Activated CD4-positive, alpha-beta memory T cell treated with anti-CD3 and anti-CD28 coated beads, Interleukin-2, amount 10 ng/mL, durations not matched to agents 7 days and 5 days (primary cell): ENCODE measurements at regions not wholly inside any gene's neighbourhood (a gene's known extent, or its start where the extent isn't known, plus 50 kb on each side); places are given as distances from the start of the nearest gene placed in this dataset.

Experiments
- CTCF ChIA-PET: fragments of 350-600 bp; sonication (Branson Sonifier 250); formaldehyde crosslinking; loops from one replicate; lab custom pipeline; 2021; ENCODE audit warnings: antibody characterized with exemption, inconsistent platforms; lab: Charles Lee
- POLR2A ChIA-PET: fragments of 350-600 bp; sonication (Branson Sonifier 250); formaldehyde crosslinking; loops from one replicate; lab custom pipeline; 2021; ENCODE audit warnings: antibody characterized with exemption; lab: Charles Lee
- DNase-seq: peaks from one replicate; pipeline ENCODE4 v3.0.0-alpha.2; 2020
- H3K27ac Mint-ChIP-seq: one replicate; pipeline ENCODE4 v1.8.0; 2021; ENCODE audit warnings: mild to moderate bottlenecking, mixed read lengths
- H3K27me3 Mint-ChIP-seq: one replicate; pipeline ENCODE4 v1.8.0; 2021; ENCODE audit warnings: mixed read lengths
- H3K36me3 Mint-ChIP-seq: one replicate; pipeline ENCODE4 v1.8.0; 2021; ENCODE audit warnings: low read depth, mixed read lengths
- H3K4me1 Mint-ChIP-seq: one replicate; pipeline ENCODE4 v1.8.0; 2021; ENCODE audit warnings: mixed read lengths
- H3K4me3 Mint-ChIP-seq: one replicate; pipeline ENCODE4 v1.8.0; 2021; ENCODE audit warnings: mild to moderate bottlenecking, mixed read lengths
- H3K9me3 Mint-ChIP-seq: one replicate; pipeline ENCODE4 v1.8.0; 2021; ENCODE audit warnings: mixed read lengths

DNA sequence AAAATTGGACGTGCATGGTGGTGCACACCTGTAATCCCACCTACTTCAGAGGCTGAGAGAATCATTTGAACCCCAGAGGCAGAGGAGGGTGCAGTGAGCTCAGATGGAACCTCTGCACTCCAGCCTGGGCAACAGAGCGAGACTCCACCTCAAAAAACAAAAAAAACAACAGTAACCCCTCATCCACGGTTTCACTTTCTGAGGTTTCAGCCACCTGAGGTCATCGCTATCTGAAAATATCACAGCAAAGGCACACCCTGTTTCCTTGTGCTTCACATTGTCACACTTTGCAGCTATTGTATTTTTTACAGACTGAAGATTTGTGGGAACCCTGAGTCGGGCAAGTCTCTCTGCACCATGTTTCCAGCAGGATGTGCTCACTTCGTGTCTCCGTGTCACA lies 54.1 kb upstream of the FOXQ1 start:
- no peak for DNase-seq
- Mint-ChIP-seq H3K4me1 (no peaks in the 10 kb centered on the region), H3K9me3 (no peaks in the 10 kb centered on the region), H3K27me3 (peaks cover 6% of the 10 kb centered on the region), H3K36me3 (no peaks in the 10 kb centered on the region), H3K27ac (no peak overlapping the region), H3K4me3 (no peak overlapping the region)
- ChIA-PET CTCF (no interaction called here), POLR2A (no interaction called here)

DNA sequence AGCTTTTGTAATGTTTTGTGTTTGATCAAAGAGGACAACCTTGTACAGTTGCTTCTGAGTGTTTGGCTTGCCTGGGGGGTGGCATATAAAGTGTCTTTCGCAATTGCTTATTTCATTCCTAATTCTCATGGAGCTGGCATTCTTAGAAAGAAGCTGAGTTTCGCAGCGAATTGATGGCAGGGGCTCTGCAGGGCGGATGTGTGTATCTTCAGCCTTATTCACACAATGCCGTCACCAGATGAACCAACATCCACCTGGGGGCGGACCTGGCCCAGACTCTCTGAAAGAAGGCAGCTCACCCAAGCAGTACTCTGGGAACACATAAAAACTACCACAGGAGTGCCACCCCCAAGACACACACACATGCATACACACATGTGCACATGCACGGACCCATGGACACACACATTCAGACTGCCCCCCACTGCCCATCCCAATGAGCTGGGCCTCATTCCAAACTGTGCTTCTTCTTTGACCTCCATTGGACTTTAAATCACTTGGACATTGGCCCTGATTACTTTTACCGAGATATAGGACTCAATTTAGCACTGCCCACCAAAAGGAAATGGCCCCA lies 55.4 kb upstream of the FOXQ1 start:
- Mint-ChIP-seq H3K4me1 (no peaks in the 10 kb centered on the region), H3K9me3 (no peaks in the 10 kb centered on the region), H3K36me3 (no peaks in the 10 kb centered on the region), H3K27me3 (peaks cover 8% of the 10 kb centered on the region), H3K27ac (no peak overlapping the region), H3K4me3 (no peak overlapping the region)
- POLR2A ChIA-PET = no interaction called here
- CTCF ChIA-PET = no interaction called here
- no peak for DNase-seq

DNA sequence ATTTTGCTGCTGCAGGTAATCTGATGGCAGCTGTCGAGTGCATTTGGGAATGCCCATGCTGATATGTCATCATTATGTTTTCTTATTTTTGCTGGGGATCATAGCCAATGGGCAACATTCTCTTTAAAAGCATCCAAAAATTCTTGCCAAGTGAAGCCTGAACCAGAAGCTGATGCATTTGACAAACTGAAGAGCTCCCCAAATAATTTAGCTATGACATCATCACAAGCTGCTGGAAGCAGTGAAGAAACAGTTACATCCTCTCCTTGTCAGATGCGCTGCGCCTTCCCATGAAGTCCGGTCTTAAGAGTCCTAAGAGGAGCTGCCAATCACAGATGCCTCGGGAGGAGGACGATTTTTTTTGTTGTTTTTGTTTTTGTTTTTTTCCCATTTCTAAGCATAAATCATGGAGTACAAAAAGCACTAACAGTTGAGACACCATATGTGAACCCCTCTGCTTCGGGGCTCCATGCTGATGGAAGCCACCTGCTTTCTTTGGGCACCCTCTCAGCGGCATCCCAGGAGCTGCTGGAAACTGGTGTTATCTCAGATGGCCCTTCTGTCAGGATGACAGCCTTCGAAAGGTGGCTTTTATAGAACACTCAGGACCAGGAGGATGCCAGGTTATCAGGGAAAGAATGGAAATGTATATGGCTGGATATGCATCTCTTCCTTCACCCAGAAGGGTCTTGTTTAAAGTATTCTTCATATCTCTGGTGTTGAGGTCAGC lies 56.1 kb upstream of the FOXQ1 start:
- ChIA-PET CTCF (no interaction called here), POLR2A (no interaction called here)
- Mint-ChIP-seq H3K4me1 (no peaks in the 10 kb centered on the region), H3K27me3 (peaks cover 8% of the 10 kb centered on the region), H3K4me3 (no peak overlapping the region), H3K9me3 (no peaks in the 10 kb centered on the region), H3K36me3 (no peaks in the 10 kb centered on the region), H3K27ac (no peak overlapping the region)
- no peak for DNase-seq

DNA sequence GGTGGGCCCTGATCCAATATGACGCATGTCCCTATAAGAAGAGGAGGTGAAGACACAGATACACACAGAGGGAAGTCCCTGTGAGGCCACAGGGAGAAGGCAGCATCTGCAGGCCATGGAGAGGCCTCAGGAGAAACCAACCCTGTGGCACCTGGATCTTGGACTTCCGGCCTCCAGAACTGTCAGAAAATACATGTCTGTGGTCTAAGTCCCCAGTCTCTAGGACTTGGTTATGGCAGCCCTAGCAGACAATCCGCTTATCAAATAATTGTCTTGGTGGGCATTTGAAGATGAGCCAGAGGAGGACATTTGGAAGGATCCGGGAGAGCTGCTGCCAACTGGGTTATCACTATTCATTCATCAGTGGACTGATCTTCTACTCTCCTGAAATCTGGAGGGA lies 57.6 kb upstream of the FOXQ1 start:
- CTCF ChIA-PET = no interaction called here
- Mint-ChIP-seq H3K4me3 (no peak overlapping the region), H3K27me3 (peaks cover 16% of the 10 kb centered on the region), H3K36me3 (no peaks in the 10 kb centered on the region), H3K4me1 (no peaks in the 10 kb centered on the region), H3K9me3 (no peaks in the 10 kb centered on the region), H3K27ac (no peak overlapping the region)
- POLR2A ChIA-PET = no interaction called here
- no peak for DNase-seq

DNA sequence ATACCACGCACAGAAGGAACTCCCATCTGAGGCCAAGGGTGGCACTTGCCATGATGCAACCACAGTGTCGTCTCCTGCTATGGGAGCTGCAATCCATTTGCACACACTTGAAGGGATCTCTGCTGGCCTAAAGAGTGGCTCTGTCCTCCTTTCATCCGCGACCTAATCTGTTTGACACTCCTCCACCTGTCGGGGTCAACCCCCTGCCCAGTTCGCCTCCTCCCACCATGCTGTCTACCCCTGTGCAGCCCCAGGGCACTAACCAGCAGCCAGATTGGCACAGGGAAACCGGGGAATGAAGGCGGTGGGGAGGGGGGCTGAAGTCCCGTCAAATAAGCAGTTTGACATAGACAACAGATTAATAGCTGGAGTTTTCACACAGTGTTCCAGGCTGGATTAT lies 58.1 kb upstream of the FOXQ1 start:
- Mint-ChIP-seq H3K27ac (no peak overlapping the region), H3K4me3 (no peak overlapping the region), H3K9me3 (no peaks in the 10 kb centered on the region), H3K36me3 (no peaks in the 10 kb centered on the region), H3K27me3 (peaks cover 21% of the 10 kb centered on the region), H3K4me1 (no peaks in the 10 kb centered on the region)
- DNase-seq = no peak
- ChIA-PET POLR2A (no interaction called here), CTCF (no interaction called here)

DNA sequence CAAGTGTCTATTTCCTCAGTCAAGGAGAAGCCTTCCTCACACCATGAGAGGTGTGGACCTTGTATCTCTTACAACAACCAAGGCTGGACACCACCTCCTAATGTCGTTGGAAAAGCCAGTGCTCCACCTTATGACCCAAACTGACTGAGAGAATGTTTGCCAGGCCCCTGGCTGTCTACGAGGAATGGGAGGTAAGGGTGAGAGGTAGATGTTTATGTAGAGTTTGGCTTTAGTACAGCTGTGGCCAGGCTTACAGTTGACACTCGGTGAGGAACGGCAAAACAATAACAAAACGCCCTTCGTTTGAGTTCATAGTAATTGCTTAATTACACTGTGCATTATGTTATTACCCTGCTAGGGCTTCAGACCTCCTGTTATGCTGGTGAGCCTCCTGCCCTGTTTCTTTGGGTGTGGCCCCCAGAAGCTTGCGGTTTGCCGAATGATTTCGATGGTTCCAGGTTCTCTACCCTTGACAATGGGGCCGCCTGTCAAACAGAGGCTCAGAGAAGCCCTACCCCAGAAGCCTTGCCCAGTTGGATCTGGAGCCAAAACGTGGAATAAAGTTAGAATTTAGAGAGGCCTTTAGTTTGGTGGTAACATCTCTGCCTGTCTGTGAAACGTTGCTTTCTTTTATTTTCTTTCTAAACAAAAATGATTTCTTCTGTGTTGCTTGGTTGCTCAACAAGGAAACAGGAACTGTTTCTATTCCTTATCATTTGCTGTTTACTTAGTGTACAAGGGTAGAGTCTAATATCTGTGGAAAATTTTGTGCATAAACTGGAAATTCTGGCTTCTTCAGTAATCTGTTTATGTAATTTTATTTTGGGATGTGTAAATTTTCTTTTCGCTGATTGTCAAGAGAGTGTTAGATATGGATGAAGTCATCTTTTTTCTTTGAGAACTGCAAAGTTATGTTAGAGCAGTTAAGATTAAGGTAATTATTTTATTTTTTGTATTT lies 60.4 kb upstream of the FOXQ1 start:
- Mint-ChIP-seq H3K4me3 (no peak overlapping the region), H3K36me3 (no peaks in the 10 kb centered on the region), H3K27me3 (peaks cover 21% of the 10 kb centered on the region), H3K4me1 (no peaks in the 10 kb centered on the region), H3K9me3 (no peaks in the 10 kb centered on the region), H3K27ac (no peak overlapping the region)
- DNase-seq = no peak
- ChIA-PET CTCF (no interaction called here), POLR2A (no interaction called here)

DNA sequence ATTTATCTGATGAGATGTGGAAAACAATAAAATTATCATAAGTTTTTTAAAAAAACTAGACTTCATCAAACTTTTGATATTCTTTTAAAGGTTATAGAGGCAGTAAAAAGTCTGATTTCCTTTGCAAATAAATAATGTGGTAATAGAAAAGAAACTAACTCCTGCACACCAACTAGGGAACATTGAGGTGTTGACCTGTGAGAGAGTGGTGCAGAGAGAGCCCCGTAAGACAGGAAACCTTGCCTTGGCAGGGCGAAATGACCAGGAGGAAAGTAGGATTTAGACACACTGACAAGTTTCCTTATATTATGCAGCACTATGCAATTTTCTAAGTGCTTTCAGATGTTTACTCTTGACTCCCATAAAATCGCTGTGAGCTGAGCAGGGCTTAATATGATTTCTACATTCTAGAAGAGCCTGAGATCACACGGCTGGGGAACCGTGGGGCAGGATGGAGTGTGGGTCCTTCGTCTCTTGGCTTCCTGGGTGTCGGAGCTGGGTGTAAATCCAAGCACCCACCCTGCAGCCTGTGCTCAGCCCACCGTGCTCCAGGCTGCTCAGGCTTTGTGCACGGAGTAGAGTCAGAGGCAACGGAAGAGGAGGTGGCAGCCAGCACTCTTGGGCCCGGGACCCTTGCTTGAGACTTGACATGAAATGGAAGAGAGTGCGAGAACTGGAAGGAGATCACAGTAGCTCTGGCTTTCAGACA lies 61.3 kb upstream of the FOXQ1 start:
- DNase-seq = no peak
- ChIA-PET POLR2A (no interaction called here), CTCF (no interaction called here)
- Mint-ChIP-seq H3K9me3 (no peaks in the 10 kb centered on the region), H3K4me3 (no peak overlapping the region), H3K27me3 (peaks cover 21% of the 10 kb centered on the region), H3K27ac (no peak overlapping the region), H3K36me3 (no peaks in the 10 kb centered on the region), H3K4me1 (no peaks in the 10 kb centered on the region)

DNA sequence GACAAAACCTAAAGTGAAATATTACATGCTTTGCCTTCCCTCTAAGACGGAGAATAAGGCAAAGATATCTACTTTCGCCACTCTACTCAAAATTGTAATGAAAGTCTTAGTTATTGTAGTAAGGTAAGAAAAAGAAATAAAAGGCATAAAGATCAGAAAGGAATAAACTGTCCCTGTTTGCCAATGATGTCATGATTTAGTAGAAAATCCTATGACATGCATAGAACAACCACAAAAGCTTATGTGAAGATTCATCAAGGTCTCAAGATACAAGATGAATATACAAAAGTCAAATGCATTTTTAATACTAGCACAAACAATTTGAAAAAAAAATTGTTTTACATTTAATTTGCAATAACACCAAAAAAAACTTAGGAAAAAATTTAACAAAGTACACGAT lies 64.0 kb upstream of the FOXQ1 start:
- DNase-seq = no peak
- Mint-ChIP-seq H3K27me3 (peaks cover 18% of the 10 kb centered on the region), H3K27ac (no peak overlapping the region), H3K4me1 (no peaks in the 10 kb centered on the region), H3K36me3 (no peaks in the 10 kb centered on the region), H3K9me3 (no peaks in the 10 kb centered on the region), H3K4me3 (no peak overlapping the region)
- POLR2A ChIA-PET = no interaction called here
- CTCF ChIA-PET = no interaction called here

DNA sequence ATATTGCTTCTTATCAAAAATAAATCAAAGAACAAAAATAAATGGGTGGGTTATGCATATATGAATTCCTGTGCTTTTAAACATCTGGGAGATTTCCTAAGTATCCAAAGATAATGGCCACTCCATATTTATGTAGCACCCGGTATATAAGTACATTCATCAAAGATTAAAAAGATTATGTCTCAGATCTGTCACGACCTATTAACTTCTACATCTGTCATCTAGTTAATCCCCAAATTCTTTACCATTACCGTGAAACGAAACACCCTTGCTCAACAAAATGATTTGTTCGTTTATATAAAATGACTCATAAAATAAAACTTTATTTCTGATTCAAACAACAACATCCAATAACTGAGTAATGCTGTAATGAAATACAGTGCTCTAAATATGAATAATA lies 64.8 kb upstream of the FOXQ1 start:
- H3K36me3 Mint-ChIP-seq = no peaks in the 10 kb centered on the region
- no peak overlapping the region for H3K4me3 Mint-ChIP-seq
- CTCF ChIA-PET = no interaction called here
- no peaks in the 10 kb centered on the region for H3K9me3 Mint-ChIP-seq
- POLR2A ChIA-PET = no interaction called here
- no peaks in the 10 kb centered on the region for H3K4me1 Mint-ChIP-seq
- no peak overlapping the region for H3K27ac Mint-ChIP-seq
- H3K27me3 Mint-ChIP-seq = peaks cover 18% of the 10 kb centered on the region
- no peak for DNase-seq

DNA sequence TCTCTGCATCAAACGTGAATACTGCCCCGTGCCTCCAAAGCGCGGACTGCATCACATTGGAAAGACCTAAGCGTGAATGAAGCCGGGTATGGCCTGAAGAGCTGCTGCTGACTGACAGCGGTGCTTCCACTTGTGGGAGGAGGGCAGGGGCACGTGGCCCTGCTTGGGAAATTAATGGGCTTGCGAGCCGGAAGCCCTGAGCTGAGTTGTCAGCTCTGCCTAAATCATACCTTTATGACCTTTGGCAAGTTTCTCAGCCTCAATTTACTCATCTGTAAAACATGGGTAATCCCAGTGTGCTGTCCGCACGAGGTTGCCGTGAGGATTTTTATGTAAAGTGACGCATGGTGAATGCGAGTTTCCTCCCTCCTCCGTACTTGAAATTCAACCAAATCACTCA lies 67.0 kb upstream of the FOXQ1 start:
- Mint-ChIP-seq H3K4me1 (no peaks in the 10 kb centered on the region), H3K27ac (no peak overlapping the region), H3K9me3 (no peaks in the 10 kb centered on the region), H3K36me3 (no peaks in the 10 kb centered on the region), H3K4me3 (no peak overlapping the region), H3K27me3 (peaks cover 11% of the 10 kb centered on the region)
- ChIA-PET POLR2A (no interaction called here), CTCF (interaction anchor here (0.7 kb wide), 1 partner anchor 82 kb away, joined by 3 read pairs; no protein-coding TSS in a partner anchor)
- DNase-seq = no peak

DNA sequence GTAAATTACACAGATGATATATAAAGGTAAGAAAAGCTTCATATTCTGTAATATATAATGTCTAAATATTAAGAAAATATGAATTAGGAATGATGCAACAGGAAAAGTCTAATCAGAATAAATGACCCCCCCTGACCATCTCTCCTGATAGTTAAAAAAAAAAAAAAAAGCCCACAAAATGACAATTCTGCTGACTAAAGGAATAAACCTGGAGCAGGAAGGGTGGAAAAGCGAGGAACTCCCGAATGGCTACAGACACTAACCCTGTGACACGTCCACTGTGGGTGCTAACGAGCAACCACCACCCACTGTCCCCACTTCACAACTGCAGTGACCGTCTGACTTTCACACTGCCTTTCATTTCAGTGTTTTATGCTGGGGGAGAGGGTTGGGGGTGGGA lies 67.6 kb upstream of the FOXQ1 start:
- Mint-ChIP-seq H3K36me3 (no peaks in the 10 kb centered on the region), H3K4me3 (no peak overlapping the region), H3K27me3 (peaks cover 7% of the 10 kb centered on the region), H3K9me3 (no peaks in the 10 kb centered on the region), H3K27ac (no peak overlapping the region), H3K4me1 (no peaks in the 10 kb centered on the region)
- no peak for DNase-seq
- POLR2A ChIA-PET = no interaction called here
- CTCF ChIA-PET = interaction anchor here (0.7 kb wide), 1 partner anchor 83 kb away, joined by 3 read pairs; no protein-coding TSS in a partner anchor

DNA sequence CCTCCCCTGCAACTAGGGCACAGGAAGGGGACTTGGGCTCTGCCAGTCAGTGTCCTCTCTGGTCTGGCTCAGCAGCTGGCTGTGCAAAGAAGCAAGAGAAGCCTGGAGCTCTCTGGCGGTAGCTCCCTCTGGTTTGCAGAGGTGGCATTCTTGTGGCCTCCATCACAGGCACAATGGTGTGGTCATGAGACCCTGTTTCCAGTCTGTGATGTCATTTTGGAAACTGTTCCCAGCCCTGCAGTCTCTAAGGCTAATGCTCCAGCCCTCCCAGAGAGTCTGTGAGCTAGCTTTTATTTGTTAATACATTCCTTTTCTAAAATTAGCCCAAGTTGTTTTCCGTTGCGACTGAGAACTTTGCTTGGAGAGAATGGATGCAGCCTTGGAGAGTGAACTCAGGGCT lies 69.5 kb upstream of the FOXQ1 start:
- CTCF ChIA-PET = no interaction called here

DNA sequence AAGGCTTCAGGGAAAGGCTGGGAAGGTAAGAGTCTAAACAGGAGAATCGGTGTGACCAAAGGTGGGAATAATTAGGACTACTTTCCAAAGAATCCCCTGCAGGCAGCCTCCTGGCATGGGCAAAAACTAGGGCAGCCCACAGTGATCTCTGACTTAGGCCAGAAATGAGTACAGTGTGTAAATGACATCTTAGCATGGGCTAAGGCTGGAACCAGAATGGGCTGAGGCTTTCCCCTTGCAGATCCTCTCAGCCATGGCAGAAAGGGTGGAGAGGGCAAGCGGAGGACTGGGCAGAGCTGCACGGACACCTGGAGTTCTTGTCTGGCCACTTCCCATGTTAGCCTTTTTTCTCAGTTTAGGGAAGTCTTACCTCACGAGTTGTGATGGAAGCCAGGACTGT lies 69.9 kb upstream of the FOXQ1 start:
- POLR2A ChIA-PET = no interaction called here
- Mint-ChIP-seq H3K4me3 (no peak overlapping the region), H3K36me3 (no peaks in the 10 kb centered on the region), H3K4me1 (no peaks in the 10 kb centered on the region), H3K27me3 (no peaks in the 10 kb centered on the region), H3K9me3 (no peaks in the 10 kb centered on the region), H3K27ac (no peak overlapping the region)
- no peak for DNase-seq
- CTCF ChIA-PET = no interaction called here

More for the DNA sequence above, 69.5 kb upstream of the FOXQ1 start:
- no peak overlapping the region for H3K27ac Mint-ChIP-seq
- no peaks in the 10 kb centered on the region for H3K4me1 Mint-ChIP-seq
- POLR2A ChIA-PET = no interaction called here
- DNase-seq = no peak
- H3K27me3 Mint-ChIP-seq = no peaks in the 10 kb centered on the region
- H3K36me3 Mint-ChIP-seq = no peaks in the 10 kb centered on the region
- H3K9me3 Mint-ChIP-seq = no peaks in the 10 kb centered on the region
- no peak overlapping the region for H3K4me3 Mint-ChIP-seq
